Sigmoid colon (tissue), 6 donors: ENCODE measurements at regions not wholly inside any gene's neighbourhood (a gene's known extent, or its start where the extent isn't known, plus 50 kb on each side); places are given as distances from the start of the nearest gene placed in this dataset.
A peak's percentile ranks its signal among the peaks of the same experiment; 100 is the strongest.

Experiments used
- DNase-seq: peaks from one replicate; pipeline ENCODE4 v3.0.0-alpha.2; 2019
- H3K27ac ChIP-seq, 4 donors: fragments of 200-600 bp; sonication (generic); one replicate each; pipeline ENCODE4 v1.5.1; 2016 to 2019; ENCODE audit warnings: mild to moderate bottlenecking in 1 of 4
- H3K27me3 ChIP-seq, 3 donors: fragments of 200-600 bp; sonication (generic); one replicate each; pipeline ENCODE4 v1.5.1; 2019; ENCODE audit warnings: mild to moderate bottlenecking in 1 of 3
- H3K36me3 ChIP-seq, 4 donors: fragments of 200-600 bp; sonication (generic); one replicate each; pipeline ENCODE4 v1.5.1; 2016 to 2019
- H3K4me1 ChIP-seq, 4 donors: fragments of 200-600 bp; sonication (generic); one replicate each; pipeline ENCODE4 v1.5.1; 2017 to 2019
- H3K4me3 ChIP-seq, 4 donors: fragments of 200-600 bp; sonication (generic); one replicate each; pipeline ENCODE4 v1.5.1; 2017 to 2019; ENCODE audit warnings: mild to moderate bottlenecking in 2 of 4, moderate library complexity in 1 of 4
- H3K9me3 ChIP-seq, 4 donors: fragments of 200-600 bp in 3 of 4; sonication (generic) in 3 of 4; one replicate each; pipeline versions ENCODE4 v1.5.1 to v1.6.1; 2013 to 2019
- CTCF ChIP-seq, 4 experiments: fragments of 450-650 bp in 3 of 4; fragments of 200-600 bp in 1 of 4; IDR thresholded peaks; one replicate each; pipeline ENCODE4 v1.5.1; 2016 to 2019; ENCODE audit warnings: antibody characterized with exemption in 4 of 4, mild to moderate bottlenecking in 3 of 4, moderate library complexity in 2 of 4
- EP300 ChIP-seq, 4 donors: sonication (generic); formaldehyde crosslinking; IDR thresholded peaks; one replicate each; pipeline ENCODE4 v1.6.1; 2017; ENCODE audit warnings: antibody characterized with exemption in 4 of 4
- POLR2A ChIP-seq, 2 donors: fragments of 450-650 bp; IDR thresholded peaks; one replicate each; pipeline ENCODE4 v1.6.1; 2016; ENCODE audit warnings: antibody characterized with exemption in 2 of 2, mild to moderate bottlenecking in 2 of 2, moderate library complexity in 2 of 2
- POLR2AphosphoS5 ChIP-seq, 4 donors: sonication (generic); formaldehyde crosslinking; IDR thresholded peaks; one replicate each; pipeline ENCODE4 v1.6.1; 2017; ENCODE audit warnings: antibody characterized with exemption in 4 of 4
- WGBS, 2 donors: extraction: QIAGEN DNeasy Blood & Tissue Kit; methylation state at CpG; one replicate each; pipeline ENCODE4 v1.1.7; 2013; 5-methylcytosine and 5-hydroxymethylcytosine counted together
- intact Hi-C: fragments of 100-400 bp; cut with DNase I; formaldehyde crosslinking; loops from one replicate; pipeline ENCODE4 v1.15.1; 2023
- donor health status: healthy with polysubstance abuse.
- donor health status: healthy.

GRCh38 chr3:26963361-26963743, 340.8 kb downstream of the LRRC3B start:
- Histone ChIP-seq H3K4me3 (no peak overlapping the region), H3K4me1 (no peaks in the 10 kb centered on the region), H3K27ac (peak overlapping the region in 1 of 4 donors; percentile 23), H3K27me3 (no peaks in the 10 kb centered on the region), H3K9me3 (peaks cover 0 to 4% (median 0%) of the 10 kb centered on the region in 4 donors), H3K36me3 (no peaks in the 10 kb centered on the region)
- intact Hi-C loops, result no loop called here
- 90 to 95% methylated on average over 5 of the region's 5 CpGs for WGBS, 2 donors
- TF ChIP-seq POLR2AphosphoS5 (IDR thresholded peaks at IDR 0.05) (no peak), CTCF (IDR thresholded peaks at IDR 0.05) (peak in 1 of 4 experiments; percentile 9)
- no peak for DNase-seq

DNA sequence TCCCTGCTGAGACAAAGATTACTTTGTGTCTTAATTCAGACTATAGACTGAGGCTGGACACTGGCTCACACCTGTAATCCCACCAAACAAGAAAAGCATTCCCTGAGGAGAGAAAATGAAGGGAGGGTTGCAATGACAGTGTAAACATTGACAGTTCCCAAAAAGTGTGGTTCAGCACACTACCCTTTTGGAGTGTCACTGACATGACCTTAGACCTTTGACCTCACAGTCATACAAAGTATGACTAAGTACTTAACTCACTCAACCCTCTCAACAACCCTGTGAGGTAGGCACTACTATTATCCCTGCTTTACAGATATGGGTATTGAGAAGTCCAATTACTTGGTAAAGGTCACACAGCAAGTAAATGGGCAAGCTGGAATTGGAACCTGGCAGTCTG, 341.7 kb downstream of the LRRC3B start:
- no peak for TF ChIP-seq POLR2AphosphoS5 (IDR thresholded peaks at IDR 0.05)
- no peak for TF ChIP-seq EP300 (IDR thresholded peaks at IDR 0.05)
- TF ChIP-seq POLR2A (IDR thresholded peaks at IDR 0.05), result no peak
- TF ChIP-seq CTCF (IDR thresholded peaks at IDR 0.05), result no peak
- H3K27ac ChIP-seq, result no peak overlapping the region
- no peaks in the 10 kb centered on the region for H3K27me3 ChIP-seq
- H3K9me3 ChIP-seq, result no peaks in the 10 kb centered on the region
- no peaks in the 10 kb centered on the region for H3K4me1 ChIP-seq
- DNase-seq, result no peak
- no peak overlapping the region for H3K4me3 ChIP-seq
- intact Hi-C loops, result no loop called here
- H3K36me3 ChIP-seq, result no peaks in the 10 kb centered on the region

- no peaks in the 10 kb centered on the region for H3K36me3 ChIP-seq
- no peaks in the 10 kb centered on the region for H3K27me3 ChIP-seq
- WGBS, 2 donors, result 72 to 86% methylated on average over 2 of the region's 2 CpGs
- no peak for DNase-seq
- H3K4me3 ChIP-seq, result no peak overlapping the region
- no peaks in the 10 kb centered on the region for H3K4me1 ChIP-seq
- H3K27ac ChIP-seq, result no peak overlapping the region
- TF ChIP-seq POLR2AphosphoS5 (IDR thresholded peaks at IDR 0.05), result no peak
- TF ChIP-seq EP300 (IDR thresholded peaks at IDR 0.05), result no peak
- no peak for TF ChIP-seq CTCF (IDR thresholded peaks at IDR 0.05)
- TF ChIP-seq POLR2A (IDR thresholded peaks at IDR 0.05), result no peak
- H3K9me3 ChIP-seq, result no peaks in the 10 kb centered on the region
- intact Hi-C loops, result no loop called here
Measured at GRCh38 chr3:26964836-26965235, 342.3 kb downstream of the LRRC3B start.

DNA sequence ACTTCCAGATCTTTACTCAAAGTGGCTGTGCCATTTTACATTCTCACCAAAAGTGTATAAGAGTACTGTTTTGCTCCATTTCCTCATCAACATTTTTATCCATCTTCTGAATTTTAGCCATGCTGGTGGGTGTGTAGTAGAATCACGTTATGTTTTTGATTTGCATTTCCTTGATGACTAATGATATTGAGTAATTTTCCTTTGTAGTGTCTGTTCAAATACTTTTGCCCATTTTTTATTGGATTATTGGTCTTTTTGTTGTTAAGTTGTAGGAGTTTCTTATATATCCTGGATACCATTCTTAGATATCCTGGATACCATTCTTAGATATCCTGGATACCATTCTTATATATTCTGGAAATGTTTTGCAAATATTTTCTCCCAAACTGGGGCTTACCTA, 344.9 kb downstream of the LRRC3B start:
- DNase-seq, result no peak
- Histone ChIP-seq H3K27me3 (no peaks in the 10 kb centered on the region), H3K9me3 (no peaks in the 10 kb centered on the region), H3K36me3 (no peaks in the 10 kb centered on the region), H3K4me3 (no peak overlapping the region), H3K4me1 (no peaks in the 10 kb centered on the region), H3K27ac (no peak overlapping the region)
- 40 to 74% methylated on average over 1 of the region's 1 CpG for WGBS, 2 donors
- TF ChIP-seq POLR2A (IDR thresholded peaks at IDR 0.05) (no peak), EP300 (IDR thresholded peaks at IDR 0.05) (no peak), CTCF (IDR thresholded peaks at IDR 0.05) (no peak), POLR2AphosphoS5 (IDR thresholded peaks at IDR 0.05) (no peak)
- intact Hi-C loops, result no loop called here
